NB4 (cell line): ENCODE measurements at regions not wholly inside any gene's neighbourhood (a gene's known extent, or its start where the extent isn't known, plus 50 kb on each side); places are given as distances from the start of the nearest gene placed in this dataset.

ENCODE experiments used
- MYC ChIP-seq: IDR thresholded peaks from 2 replicates; pipeline ENCODE4 v1.6.1; 2011; ENCODE audit warnings: low read depth, low read length
- POLR2A ChIP-seq: IDR thresholded peaks from 2 replicates; pipeline ENCODE4 v1.6.1; 2011; ENCODE audit warnings: mild to moderate bottlenecking; ENCODE audit not compliant: insufficient read length; ENCODE audit errors: extremely low read depth

GRCh38 chr1:62951428-62951827 is 167.5 kb downstream of the ATG4C start:
- TF ChIP-seq POLR2A (no peak), MYC (no peak)
